Omental fat pad (tissue), 3 donors: ENCODE measurements at regions not wholly inside any gene's neighbourhood (a gene's known extent, or its start where the extent isn't known, plus 50 kb on each side); places are given as distances from the start of the nearest gene placed in this dataset.

Experiments used
- ATAC-seq: fragments of 150-250 bp; one replicate; pipeline ENCODE4 v1.9.1; 2016; ENCODE audit warnings: mild to moderate bottlenecking, moderate library complexity; ENCODE audit not compliant: low FRiP score
- DNase-seq: peaks from one replicate; pipeline ENCODE4 v3.0.0-alpha.2; 2019; ENCODE audit warnings: low spot score
- TF ChIP-seq, protein P1 (sequence below), 3 donors: fragments of 450-650 bp; IDR thresholded peaks; one replicate each; pipeline ENCODE4 v1.5.1; 2016 to 2017; ENCODE audit warnings: antibody characterized with exemption in 3 of 3, mild to moderate bottlenecking in 3 of 3, moderate library complexity in 2 of 3

DNA sequence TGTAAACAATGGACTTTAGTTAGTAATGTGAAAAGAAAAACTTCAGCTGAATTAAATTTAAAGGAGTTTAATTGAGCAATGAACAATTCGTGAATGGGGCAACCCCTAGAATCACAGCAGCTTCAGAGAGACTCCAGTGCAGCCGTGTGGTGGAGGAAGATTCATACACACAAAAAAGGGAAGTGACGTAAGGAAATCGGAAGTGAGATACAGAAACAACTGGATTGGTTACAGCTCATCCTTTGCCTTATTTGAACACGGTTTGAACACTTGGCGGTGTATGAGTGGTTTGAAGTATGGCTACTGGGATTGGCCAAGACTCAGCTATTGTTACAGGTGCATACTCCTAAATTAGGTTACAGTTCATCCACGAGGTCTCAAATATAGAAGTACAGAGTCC is 460.4 kb upstream of the ASIC2 start:
- DNase-seq = no peak
- ATAC-seq = no peak
- TF ChIP-seq, protein P1, sequence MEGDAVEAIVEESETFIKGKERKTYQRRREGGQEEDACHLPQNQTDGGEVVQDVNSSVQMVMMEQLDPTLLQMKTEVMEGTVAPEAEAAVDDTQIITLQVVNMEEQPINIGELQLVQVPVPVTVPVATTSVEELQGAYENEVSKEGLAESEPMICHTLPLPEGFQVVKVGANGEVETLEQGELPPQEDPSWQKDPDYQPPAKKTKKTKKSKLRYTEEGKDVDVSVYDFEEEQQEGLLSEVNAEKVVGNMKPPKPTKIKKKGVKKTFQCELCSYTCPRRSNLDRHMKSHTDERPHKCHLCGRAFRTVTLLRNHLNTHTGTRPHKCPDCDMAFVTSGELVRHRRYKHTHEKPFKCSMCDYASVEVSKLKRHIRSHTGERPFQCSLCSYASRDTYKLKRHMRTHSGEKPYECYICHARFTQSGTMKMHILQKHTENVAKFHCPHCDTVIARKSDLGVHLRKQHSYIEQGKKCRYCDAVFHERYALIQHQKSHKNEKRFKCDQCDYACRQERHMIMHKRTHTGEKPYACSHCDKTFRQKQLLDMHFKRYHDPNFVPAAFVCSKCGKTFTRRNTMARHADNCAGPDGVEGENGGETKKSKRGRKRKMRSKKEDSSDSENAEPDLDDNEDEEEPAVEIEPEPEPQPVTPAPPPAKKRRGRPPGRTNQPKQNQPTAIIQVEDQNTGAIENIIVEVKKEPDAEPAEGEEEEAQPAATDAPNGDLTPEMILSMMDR (IDR thresholded peaks at IDR 0.05) = no peak

DNA sequence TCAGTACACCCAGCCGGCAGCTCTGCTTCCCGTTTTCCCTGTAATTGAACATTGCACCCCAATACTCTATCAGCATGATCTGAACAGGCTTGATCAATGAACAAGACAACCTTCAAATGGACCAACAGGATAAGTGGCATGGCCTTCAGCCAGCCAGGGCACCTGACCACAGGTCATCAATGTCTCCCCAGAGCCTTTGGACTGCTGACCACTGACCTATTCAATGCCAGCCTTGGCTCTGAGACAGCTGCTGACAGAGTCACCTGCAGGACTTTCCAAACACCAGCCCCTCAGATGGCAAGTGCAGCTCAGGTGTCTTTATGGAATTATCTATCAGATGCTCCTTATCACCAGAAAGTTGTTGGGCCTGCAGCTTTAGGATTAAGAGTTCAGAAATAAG is 462.9 kb upstream of the ASIC2 start:
- ATAC-seq (no peak), DNase-seq (no peak)
- TF ChIP-seq, protein P1 (IDR thresholded peaks at IDR 0.05) = no peak

- no peak for DNase-seq
- ATAC-seq = no peak
- TF ChIP-seq, protein P1 (IDR thresholded peaks at IDR 0.05) = no peak
Observed at GRCh38 chr17:33765871-33766270, 472.8 kb upstream of the ASIC2 start.

- no peak for DNase-seq
- no peak for ATAC-seq
- TF ChIP-seq, protein P1 (IDR thresholded peaks at IDR 0.05) = no peak
Observed at GRCh38 chr17:33766721-33767120, 473.6 kb upstream of the ASIC2 start.

GRCh38 chr17:33769066-33769465 is 476.0 kb upstream of the ASIC2 start:
- TF ChIP-seq, protein P1 (IDR thresholded peaks at IDR 0.05) = no peak
- DNase-seq (no peak), ATAC-seq (no peak)

GRCh38 chr17:33776304-33776703 is 478.8 kb upstream of the CCL2 start:
- ATAC-seq (no peak), DNase-seq (no peak)

DNA sequence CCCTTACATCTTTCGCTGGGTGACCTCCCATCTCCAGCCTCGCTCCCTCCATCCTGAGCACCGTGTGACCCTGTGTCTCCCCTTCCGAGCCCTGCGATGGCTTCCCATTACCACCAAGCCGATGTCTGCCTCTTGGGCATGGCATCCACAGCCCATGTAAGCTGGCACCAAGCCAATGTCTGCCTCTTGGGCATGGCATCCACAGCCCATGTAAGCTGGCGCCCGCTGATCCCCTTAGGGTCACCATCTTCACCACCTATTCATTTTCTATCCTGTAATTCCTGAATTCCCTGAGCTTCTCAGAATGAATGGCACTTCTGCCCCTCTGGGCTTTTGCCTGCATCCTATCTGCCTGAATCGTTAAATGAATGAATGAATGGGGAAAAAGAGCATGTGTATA is 478.2 kb upstream of the CCL2 start:
- DNase-seq (no peak), ATAC-seq (no peak)
- TF ChIP-seq, protein P1 (IDR thresholded peaks at IDR 0.05) = no peak

More at GRCh38 chr17:33776304-33776703, 478.8 kb upstream of the CCL2 start:
- TF ChIP-seq, protein P1 (IDR thresholded peaks at IDR 0.05) = no peak
